GM18870 (cell line): ENCODE measurements at regions not wholly inside any gene's neighbourhood (a gene's known extent, or its start where the extent isn't known, plus 50 kb on each side); places are given as distances from the start of the nearest gene placed in this dataset.
"Not testable (repeated sequence)": the region's sequence is repeated elsewhere in the genome, so short reads cannot be mapped to it uniquely, and the experiment has no call there.

Experiments
- ATAC-seq: cut with Tn5 transposase; IDR thresholded peaks from one replicate; pipeline ENCODE4 v1.9.1; 2021; ENCODE audit warnings: moderate library complexity; ENCODE audit not compliant: unreplicated experiment

DNA sequence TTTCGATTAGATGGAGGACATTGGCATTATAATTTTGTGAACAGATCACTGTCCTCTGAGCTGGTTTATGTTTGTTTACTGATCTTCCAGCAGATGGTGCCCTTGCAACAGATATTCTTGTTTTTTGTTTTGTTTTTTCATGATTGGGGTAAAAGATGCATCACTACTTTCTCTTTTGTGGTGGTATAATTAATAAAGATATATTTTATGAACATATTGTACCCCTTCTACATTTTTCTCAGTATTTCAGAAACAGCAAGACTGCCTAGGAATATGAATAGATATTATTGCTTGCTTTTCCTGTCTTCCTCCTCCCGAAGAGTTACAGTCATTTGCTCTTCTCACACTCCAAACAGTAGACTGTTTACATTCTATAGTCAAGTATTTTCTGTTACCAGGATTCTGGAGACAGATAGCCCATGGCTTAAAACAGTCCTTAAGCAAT lies 905.2 kb downstream of the TRAM1L1 start:
- ATAC-seq, result peak; percentile 62

DNA sequence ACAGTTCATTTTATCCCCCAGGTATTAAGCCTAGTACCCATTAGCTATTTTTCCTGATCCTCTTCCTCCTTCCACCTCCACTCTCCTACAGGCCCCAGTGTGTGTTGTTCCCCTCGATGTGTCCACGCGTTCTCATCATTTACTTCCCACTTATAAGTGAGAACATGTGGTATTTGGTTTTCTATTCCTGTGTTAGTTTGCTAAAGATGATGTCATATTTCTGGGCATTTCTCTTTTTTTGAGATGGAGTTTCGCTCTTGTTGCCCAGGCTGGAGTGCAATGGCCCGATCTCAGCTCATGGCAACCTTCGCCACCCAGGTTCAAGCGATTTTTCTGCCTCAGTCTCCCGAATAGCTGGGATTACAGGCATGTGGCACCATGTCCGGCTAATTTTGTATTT lies 934.0 kb downstream of the TRAM1L1 start:
- ATAC-seq, result not testable (repeated sequence)

DNA sequence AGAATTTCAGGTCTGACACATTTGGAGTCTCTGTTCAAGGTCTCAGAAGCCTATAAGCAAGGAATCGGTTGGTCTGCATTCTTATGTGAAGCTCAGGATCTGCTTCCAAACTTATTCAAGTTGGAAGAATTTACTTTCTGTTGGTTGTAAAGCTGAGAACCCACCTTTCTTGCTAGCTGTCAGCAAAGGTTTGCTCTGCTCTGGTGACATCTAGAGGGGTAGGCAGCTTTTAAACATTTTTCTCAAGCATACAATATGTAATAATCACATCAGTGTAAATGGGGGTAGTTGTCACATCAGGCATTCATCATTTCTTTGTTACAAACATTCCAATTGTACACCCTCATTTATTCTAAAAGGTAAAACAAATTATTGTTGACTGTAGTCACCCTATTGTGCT lies 935.2 kb downstream of the TRAM1L1 start:
- no peak for ATAC-seq

DNA sequence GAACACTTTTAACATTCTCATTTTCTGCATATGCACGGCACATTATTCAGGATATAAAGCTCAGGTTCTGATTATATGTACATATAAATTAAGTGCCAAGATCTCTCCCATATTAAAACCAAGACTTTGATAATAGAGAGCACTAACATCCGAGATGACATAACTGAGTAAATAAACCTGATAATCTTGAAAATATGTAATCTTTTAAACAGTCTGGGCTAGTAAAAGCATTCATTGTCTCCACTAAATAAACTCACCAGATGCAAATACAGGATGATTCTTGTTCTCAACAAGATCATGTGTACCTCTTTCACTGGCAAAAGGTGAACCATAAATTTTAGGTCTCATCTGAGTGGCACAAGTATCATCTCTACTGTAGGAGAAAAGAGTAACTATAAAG lies 942.2 kb downstream of the TRAM1L1 start:
- ATAC-seq, result no peak

DNA sequence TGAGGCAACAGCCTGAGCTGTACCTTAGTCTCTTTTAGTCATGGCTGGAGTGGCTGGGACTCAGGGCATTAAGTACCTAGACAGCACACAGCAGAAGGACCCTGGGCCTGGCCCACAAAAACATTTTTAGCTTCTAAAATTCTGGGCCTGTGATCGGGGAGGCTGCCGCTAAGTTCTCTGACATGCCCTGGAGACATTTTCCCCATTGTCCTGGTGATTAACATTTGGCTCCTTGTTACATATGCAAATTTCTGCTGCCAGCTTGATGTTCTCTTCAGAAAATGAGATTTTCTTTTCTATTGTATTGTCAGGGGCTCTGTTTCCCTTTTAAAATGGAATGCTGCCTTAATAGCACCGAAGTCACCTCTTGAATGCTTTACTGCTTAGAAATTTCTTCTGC lies 952.4 kb downstream of the TRAM1L1 start:
- no peak for ATAC-seq

DNA sequence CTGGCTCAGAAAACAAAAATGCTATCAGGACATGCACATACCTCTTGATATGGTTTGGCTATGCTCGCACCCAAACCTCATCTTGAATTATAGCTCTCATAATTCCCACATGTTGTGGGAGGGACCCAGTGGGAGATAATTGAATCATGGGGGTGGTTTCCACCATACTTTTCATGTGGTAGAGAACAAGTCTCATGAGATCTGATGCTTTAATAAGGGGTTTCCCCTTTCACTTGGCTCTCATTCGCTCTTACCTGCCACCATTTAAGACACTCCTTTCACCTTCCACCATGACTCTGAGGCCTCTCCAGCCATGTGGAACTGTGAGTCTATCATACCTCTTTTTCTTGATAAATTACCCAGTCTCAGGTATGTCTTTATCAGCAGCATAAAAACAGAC lies 958.6 kb downstream of the TRAM1L1 start:
- no peak for ATAC-seq

DNA sequence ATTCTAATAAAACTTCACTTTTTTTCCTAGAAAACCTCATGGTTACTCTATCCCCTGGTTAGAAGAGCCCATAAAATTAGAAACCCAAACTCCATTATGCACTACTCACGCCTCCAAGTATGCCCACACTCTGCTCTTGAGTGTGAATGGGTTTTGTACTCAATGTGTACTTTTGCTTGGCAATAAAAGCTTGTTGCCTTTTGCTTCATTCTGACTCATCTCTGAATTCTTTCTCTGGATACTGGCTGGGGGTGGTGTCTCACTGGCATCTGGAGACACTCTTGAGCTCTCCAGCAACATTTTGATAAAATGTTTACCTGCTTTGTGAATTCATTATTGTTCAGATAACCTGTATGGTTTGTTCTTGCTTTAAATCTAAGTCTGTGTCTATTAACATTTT lies 963.3 kb downstream of the TRAM1L1 start:
- ATAC-seq, result no peak

DNA sequence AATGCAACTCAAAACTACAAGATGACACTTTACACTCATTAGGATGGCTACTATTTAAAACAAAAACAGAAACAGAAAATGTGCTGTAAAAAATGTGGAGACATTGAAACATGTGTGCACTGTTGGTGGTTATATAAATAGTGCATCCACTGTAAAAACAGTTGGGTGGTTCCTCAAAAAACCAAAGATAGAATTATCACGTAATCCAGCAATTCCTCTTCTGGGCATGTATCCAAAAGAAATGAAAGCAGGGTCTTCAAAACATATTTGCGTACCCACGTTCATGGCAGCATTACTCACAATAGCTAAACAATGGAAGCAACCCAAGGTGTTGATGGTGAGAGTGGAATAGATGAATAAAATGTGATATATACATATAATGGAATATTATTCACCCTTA lies 967.2 kb downstream of the TRAM1L1 start:
- no peak for ATAC-seq

DNA sequence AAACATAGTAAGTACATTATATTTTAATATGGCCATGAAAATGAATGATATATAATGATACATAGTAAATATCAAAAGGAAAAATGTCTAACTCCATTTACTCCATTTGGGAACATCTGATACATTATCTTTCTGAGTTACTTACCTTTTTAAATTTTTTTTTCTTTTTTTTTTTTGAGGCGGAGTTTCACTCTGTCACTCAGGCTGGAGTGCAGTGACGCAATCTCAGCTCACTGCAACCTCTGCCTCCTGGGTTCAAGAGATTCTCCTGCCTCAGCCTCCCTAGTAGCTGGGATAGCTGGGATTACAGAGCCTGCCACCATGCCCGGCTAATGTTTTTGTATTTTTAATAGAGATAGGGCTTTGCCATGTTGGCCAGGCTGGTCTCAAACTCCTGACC lies 972.5 kb downstream of the TRAM1L1 start:
- not testable (repeated sequence) for ATAC-seq

DNA sequence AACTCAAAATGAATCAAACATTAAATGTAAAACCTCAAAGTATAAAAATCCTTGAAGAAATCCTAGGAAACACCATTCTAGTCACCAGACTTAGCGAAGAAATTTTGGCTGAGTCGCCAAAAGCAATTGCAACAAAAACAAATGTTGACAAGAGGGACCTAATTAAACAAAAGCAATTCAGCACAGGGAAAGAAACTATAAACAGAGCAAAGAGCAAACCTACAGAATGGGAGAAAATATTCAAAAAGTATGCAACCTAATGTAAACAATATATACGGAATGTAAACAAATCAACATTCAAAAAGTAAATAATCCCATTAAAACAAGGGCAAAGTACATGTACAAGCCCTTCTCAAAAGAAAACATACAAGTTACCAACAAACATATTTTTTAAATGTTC lies 974.7 kb downstream of the TRAM1L1 start:
- no peak for ATAC-seq

DNA sequence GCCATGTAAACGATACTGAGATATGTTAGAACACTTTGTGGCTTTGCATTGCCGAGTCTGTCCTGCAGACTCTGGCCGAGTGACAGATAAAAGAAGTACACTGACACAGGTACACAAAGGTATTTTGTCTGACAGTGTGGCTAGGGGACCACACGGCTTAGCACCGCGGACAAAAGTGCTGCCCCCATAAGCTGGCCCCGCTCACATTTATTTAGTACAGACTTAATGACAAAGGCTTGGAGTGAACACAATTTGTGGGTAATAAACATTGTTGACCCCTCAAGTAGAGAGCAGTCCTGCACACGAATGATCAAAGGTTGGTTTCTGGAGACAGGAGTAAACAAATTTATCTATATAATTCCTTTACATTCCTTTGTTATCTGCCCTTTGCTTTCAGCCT lies 976.8 kb downstream of the TRAM1L1 start:
- ATAC-seq, result no peak

DNA sequence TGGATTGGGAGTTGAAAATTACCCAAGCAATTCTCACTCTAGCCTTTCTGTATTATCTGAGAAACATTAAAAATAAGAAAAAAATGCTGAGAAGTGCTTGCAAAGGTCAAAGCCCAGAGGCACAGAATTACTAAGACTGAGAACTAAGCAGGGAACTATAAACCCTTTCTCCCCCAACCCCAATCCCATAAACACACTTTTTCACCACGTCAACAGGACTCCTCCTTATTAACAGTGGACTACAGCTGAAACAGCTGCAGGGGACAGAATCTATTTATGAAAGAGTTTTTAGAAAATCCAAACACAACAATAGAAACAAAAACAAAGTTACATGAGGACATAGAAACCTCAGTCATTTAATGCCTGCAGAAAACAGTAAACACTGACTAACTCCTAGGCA lies 984.1 kb downstream of the TRAM1L1 start:
- no peak for ATAC-seq

DNA sequence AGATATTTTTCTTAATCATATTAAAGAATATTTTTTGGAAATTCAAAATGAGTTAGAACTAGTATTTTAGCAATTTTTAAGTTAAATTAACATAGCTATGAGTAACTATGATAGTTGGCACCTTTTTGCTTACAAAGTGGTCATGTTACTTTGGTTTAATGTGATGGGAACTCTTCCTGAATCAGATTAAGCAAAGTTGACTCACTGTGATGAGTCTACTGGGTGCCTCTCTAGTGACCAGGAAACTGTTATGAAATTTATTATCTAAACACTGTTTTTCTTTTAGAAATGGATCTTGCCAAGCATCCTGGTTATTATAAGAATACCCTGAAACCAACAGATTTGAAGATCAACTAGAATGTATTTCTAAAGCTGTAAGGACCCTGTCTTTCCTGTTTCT lies 985.8 kb downstream of the TRAM1L1 start:
- no peak for ATAC-seq

DNA sequence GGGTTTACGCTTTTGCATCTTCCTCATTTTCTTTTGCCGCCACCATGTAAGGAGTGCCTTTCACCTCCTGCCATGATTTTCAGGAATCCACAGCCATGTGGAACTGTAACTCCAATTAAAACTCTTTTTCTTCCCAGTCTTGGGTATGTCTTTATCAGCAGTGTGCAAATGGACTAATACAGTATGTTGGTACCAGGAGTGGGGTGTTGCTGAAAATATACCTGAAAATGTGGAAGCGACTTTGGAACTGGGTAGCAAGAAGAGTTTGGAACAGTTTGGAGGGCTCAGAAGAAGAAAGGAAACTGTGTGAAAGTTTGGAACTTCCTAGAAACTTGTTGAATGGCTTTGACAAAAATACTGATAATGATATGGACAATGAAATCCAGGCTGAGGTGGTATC lies 983.9 kb upstream of the NDST4 start:
- not testable (repeated sequence) for ATAC-seq

DNA sequence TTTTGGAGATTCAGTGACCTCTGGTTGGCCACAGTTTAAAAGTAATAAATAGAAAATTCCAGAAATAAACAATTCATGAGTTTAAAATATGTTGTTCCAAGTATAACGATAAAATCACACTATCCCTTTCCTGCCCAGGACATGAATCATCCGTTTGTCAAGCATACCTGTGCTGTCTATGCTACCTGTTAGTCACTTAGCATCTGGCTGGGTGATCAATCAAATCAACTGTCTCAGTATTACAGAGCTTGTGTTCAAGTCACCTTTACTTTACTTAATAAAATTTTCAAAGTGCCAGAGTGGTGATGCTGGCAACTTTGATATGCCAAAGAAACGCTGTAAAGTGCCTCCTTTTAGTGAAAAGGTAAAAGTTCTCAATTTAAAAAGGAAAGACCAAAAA lies 979.5 kb upstream of the NDST4 start:
- no peak for ATAC-seq

DNA sequence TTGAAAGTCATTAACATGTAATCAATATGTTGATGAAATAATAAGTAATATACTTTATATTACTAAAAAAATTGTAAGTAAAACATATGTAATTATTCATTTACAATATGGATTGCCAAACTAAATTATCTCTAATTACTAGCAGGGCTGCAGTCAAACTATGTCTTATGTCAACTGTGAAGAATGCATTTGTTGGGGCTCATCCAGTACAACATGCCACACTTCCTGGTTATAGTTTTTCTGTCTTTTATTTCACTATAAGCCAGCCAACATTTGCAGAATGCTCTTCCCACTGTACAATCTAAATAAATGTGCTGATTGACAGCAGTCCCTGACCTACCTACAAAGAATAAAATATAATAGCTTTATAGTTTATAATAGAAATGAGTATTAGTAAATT lies 975.4 kb upstream of the NDST4 start:
- ATAC-seq, result no peak

DNA sequence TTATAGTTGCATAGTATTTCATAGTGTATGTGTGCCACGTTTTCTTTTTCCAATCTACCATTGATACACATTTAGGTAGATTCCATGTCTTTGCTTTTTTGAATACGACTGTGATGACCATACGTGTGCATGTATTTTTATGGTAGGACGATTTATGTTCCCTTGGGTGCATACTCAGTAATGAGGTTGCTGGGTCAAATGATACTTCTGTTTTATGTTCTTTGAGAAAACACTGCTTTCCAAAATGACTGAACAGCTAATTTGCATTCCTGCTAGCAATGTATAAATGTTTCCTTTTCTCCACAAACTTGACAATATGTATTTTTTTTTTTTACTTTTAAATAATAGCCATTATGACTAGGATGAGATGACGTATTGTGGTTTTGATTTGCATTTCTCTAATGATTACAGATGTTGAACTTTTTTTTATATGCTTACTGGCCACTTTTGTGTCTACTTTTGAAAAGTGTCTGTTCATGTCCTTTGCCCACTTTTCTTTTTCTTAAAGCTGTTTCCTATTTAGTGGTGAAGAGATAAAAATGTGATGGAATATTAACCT lies 969.5 kb upstream of the NDST4 start:
- ATAC-seq, result peak; percentile 58

DNA sequence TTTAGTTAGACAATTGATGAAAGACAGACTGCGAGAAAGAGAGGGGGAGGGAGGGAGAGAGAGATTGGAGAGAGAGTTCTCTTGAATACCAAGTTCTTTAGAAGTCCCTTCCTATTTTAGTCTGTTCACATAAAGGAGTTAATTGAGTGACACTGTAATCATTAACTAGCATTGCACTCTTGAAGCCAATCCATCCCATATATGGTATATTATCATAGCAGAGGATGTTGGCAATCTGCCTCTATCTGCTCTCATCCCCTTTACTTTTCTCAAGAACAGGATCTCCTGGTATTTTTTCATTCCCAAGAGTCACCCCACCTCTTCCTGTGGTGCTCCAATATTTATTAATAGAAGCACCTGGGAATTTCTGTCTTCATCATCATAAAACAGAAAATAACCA lies 959.6 kb upstream of the NDST4 start:
- no peak for ATAC-seq

DNA sequence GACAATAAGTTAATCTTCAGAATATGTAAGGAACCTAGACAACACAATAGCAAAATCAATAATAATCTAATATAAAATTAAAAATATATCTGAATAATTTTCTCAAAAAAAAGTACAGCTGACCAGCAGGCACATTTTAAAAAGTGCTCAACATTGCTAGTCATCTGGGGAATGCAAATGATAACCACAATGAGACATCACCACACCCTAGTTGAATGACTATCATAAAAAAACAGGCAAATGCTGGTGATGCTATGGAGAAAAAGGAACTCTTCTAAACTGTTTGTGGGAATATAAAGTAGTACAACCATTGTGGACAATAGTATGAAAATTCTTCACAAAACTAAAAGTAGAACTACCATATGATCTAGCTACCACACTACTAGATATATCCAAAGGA lies 956.9 kb upstream of the NDST4 start:
- ATAC-seq, result no peak

DNA sequence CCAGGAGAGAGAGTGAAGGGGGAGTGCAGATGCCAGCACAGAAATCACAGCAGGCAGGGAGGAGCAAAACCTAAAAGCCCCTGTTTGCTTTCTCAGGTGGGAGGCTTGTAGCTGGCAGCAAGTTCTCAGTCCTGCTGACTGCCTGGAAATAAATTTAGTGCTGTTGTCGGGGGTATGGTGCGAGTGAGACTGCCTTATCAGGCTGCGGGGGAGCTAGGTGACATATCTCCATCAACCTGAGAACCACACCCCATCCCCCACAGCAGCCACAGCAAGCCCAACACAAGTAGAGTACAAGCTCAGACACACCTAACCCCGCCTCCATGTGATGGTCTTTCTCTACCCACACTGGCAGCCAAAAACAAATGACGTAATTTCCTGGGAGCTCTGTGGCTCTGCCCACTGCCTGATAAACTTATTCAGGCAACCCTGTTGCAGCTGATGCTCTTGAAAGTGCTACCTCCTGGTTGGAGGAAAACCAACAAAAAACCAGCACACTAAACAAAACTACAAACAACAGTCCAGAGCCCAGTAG lies 953.4 kb upstream of the NDST4 start:
- no peak for ATAC-seq

DNA sequence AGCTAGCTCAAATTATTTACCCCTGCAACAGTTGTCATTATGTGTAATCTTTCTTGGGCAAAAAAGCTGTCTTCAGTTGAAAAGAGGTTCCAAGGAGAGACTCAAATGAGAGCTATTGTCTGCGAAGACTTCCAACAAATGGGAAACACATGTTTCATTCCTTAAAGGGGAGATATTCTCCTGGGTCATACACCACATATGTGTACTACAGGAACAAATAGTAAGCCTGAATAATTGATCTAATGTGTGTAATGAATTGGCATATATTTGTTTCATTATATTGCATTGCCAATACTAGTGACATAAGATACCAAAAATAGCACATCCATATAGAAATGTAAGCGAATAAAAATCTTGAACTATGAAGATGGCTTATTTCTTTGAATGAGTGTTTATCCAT lies 950.9 kb upstream of the NDST4 start:
- no peak for ATAC-seq

DNA sequence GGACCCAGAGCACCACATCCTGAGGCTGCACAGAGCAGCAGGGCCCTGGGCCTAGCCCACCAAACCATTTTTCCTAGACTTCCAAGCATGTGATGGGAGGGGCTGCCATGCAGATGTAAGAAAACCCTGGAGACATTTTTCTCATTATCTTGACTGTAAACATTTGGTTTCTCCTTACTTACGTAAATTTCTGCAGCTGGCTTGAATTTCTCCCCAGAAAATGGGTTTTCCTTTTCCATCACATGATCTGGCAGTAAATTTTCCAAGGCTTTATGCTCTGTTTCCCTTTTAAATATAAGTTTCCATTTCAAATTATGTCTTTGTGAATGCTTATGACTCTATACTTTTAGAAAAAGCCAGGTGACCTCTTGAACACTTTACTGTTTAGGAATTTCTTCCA lies 945.9 kb upstream of the NDST4 start:
- ATAC-seq, result no peak

DNA sequence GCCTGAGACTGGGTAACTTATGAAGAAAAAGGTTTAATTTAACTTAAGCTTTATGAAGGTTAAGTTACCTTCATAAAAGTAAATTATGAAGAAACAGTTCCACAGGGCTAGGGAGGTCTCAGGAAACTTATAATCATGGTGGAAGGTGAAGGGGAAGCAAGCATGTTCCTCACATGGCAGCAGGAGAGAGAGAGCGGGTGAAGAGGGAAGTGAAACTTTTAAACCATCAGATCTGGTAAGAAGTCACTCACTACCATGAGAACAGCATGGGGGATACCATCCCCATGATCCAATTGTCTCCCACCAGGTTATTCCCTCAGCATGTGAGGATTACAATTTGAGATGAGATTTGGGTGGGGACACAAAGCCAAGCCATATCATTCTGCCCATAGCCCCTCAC lies 944.7 kb upstream of the NDST4 start:
- no peak for ATAC-seq
